ENCODE measurements at regions not wholly inside any gene's neighbourhood (a gene's known extent, or its start where the extent isn't known, plus 50 kb on each side); places are given as distances from the start of the nearest gene placed in this dataset.

DNA sequence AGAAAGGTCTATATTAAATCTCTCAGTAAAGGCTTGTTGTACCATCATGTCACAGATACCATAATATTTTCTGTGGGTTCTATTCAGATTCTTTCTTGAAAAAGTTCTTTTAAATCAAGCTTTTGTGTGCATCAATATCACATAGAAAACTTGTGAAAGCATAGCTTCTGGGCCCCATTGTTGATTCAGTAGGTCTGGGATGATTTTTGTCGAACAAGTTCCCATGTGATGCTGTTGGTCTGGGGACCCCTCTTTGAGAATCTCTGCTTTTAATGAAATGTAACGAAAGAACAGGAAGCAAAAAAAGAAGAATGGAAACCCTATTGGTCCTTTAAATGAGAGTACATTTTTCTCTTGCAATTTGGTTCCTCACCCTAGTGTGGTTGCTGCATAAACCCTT is 597.7 kb upstream of the CITED2 start:
- no peak for TF ChIP-seq CTCF (IDR thresholded peaks at IDR 0.05)
- TF ChIP-seq POLR2A (IDR thresholded peaks at IDR 0.05): no peak
